ENCODE measurements at regions not wholly inside any gene's neighbourhood (a gene's known extent, or its start where the extent isn't known, plus 50 kb on each side); places are given as distances from the start of the nearest gene placed in this dataset.

DNA sequence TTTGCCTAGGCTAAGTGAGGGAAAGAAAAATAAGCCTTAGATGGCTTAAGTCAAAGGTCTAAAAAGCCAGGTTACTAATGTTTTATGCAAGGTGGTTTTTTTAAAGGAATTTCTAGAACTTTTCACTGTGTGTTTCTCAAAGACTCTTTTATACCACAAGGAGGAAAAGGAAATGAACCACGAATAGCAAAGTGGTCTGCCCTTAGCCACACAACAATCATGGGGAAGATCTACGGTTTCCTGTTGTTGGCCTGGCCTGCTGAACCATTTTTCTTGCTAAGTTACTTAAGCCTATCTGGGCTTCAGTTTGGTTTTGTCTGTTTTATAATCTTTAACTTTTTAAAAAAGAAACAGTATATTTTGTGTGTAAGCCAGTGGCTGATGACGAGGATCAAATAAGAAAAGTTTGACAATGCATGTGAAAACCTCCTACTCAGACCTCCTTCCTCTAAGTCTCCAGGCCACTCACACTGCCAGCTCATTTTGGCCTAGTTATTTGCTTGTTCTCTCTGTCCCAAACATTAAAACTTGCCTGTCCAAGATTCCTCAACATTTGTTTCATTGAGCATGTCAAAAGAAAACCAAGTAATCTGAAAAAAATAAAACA is 56.7 kb upstream of the COL25A1 start:
- Histone ChIP-seq H3K4me3 (no peak overlapping the region), H3K27me3 (no peaks in the 10 kb centered on the region), H3K9me3 (ENCODE audit: low read depth) (no peaks in the 10 kb centered on the region), H3K4me1 (ENCODE audit: low read depth) (no peaks in the 10 kb centered on the region), H3K36me3 (no peaks in the 10 kb centered on the region), H3K27ac (no peak overlapping the region)
- TF ChIP-seq, protein P1, sequence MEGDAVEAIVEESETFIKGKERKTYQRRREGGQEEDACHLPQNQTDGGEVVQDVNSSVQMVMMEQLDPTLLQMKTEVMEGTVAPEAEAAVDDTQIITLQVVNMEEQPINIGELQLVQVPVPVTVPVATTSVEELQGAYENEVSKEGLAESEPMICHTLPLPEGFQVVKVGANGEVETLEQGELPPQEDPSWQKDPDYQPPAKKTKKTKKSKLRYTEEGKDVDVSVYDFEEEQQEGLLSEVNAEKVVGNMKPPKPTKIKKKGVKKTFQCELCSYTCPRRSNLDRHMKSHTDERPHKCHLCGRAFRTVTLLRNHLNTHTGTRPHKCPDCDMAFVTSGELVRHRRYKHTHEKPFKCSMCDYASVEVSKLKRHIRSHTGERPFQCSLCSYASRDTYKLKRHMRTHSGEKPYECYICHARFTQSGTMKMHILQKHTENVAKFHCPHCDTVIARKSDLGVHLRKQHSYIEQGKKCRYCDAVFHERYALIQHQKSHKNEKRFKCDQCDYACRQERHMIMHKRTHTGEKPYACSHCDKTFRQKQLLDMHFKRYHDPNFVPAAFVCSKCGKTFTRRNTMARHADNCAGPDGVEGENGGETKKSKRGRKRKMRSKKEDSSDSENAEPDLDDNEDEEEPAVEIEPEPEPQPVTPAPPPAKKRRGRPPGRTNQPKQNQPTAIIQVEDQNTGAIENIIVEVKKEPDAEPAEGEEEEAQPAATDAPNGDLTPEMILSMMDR (IDR thresholded peaks at IDR 0.05; ENCODE audit: low read depth, low read length) = no peak
- DNase-seq (ENCODE audit: low read depth in 1 of 2, low spot score in 1 of 2) = no peak

DNA sequence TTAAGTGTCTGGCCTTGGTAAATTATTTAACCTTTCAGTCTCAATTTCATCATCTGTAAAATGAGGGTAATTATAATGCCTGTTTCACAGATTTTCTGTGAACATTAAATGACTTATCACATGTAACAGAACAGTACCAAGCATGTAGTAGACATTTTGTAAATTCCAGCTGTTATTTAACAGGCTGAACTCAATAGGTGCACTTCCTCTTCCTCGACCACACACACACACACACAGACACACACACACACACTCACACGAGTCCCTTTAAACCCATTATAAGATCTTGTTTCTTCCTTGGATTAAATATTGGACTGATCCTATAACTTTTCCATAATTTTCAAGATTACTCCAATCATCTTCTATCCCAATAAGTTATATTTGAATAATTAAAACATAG is 53.4 kb upstream of the COL25A1 start:
- no peak overlapping the region for H3K4me3 ChIP-seq
- no peaks in the 10 kb centered on the region for H3K4me1 ChIP-seq (ENCODE audit: low read depth)
- H3K9me3 ChIP-seq (ENCODE audit: low read depth) = no peaks in the 10 kb centered on the region
- no peak overlapping the region for H3K27ac ChIP-seq
- no peaks in the 10 kb centered on the region for H3K36me3 ChIP-seq
- no peaks in the 10 kb centered on the region for H3K27me3 ChIP-seq
- TF ChIP-seq, protein P1 (IDR thresholded peaks at IDR 0.05; ENCODE audit: low read depth, low read length) = no peak
- no peak for DNase-seq (ENCODE audit: low read depth in 1 of 2, low spot score in 1 of 2)

DNA sequence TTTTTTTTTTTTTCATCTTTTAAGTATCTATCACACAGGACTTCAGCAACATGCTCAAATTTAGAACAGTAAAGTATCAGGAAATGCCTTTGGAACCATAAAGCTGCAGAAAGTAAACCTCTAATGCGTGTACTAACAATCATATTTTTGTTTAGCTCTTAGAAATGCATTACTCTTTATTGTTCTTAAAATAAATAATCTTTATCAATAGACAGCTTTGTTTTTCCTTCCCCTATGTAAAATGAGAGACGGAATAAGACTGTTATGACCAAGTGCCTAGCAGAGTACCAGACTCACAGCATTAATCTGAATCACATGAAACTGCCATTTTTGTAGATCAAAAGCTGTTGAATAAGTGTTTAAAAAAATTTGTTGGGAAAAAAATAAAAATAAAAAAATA is 50.5 kb upstream of the COL25A1 start:
- H3K4me3 ChIP-seq = no peak overlapping the region
- DNase-seq (ENCODE audit: low read depth in 1 of 2, low spot score in 1 of 2) = no peak
- TF ChIP-seq, protein P1 (IDR thresholded peaks at IDR 0.05; ENCODE audit: low read depth, low read length) = no peak
- H3K9me3 ChIP-seq (ENCODE audit: low read depth) = no peaks in the 10 kb centered on the region
- H3K27me3 ChIP-seq = no peaks in the 10 kb centered on the region
- no peak overlapping the region for H3K27ac ChIP-seq
- no peaks in the 10 kb centered on the region for H3K4me1 ChIP-seq (ENCODE audit: low read depth)
- H3K36me3 ChIP-seq = no peaks in the 10 kb centered on the region

All from cardiac muscle cell (in vitro differentiated cells and primary cell).